HepG2 (cell line): ENCODE measurements at regions not wholly inside any gene's neighbourhood (a gene's known extent, or its start where the extent isn't known, plus 50 kb on each side); places are given as distances from the start of the nearest gene placed in this dataset.

Source experiments
- ATAC-seq: fragments of 200-7000 bp; cut with Tn5 transposase; 3 replicates; pipeline ENCODE4 v1.9.1; 2020; ENCODE audit warnings: mild to moderate bottlenecking, moderate library complexity
- BruUV-seq: library from RNA; stranded (reverse); fragments of 400-500 nt; replicated peaks from 2 replicates; lab custom pipeline; 2021; lab: Mats Ljungman, UMichigan
- CTCF ChIA-PET: fragments of 300-600 bp; formaldehyde crosslinking; extraction: SDS; loops from one replicate; lab custom pipeline; 2021; ENCODE audit warnings: low total read pairs, inconsistent platforms, low intra/inter-chr PET ratio; lab: Yijun Ruan, JAX
- POLR2A ChIA-PET: fragments of 350-600 bp; sonication (Branson Sonifier 250); formaldehyde crosslinking; loops from one replicate; lab custom pipeline; 2020; ENCODE audit warnings: antibody characterized with exemption, inconsistent platforms; lab: Yijun Ruan, JAX
- DNase-seq: peaks from one replicate; pipeline ENCODE4 v3.0.0-alpha.2; 2015; ENCODE audit warnings: low spot score
- FAIRE-seq: peaks from 3 replicates; lab custom pipeline; 2011; peaks lifted over from hg19 to GRCh38; lab: Jason Lieb, UNC
- H2AFZ ChIP-seq: one replicate; pipeline ENCODE4 v1.6.1; 2011; ENCODE audit warnings: low read length, inconsistent platforms
- H3K27ac ChIP-seq: fragments of 300-600 bp; 3 replicates; pipeline ENCODE4 v1.8.0; 2011; ENCODE audit warnings: mixed run types, mild to moderate bottlenecking, mixed read lengths, low read length, inconsistent platforms; ENCODE audit not compliant: insufficient read depth; ENCODE audit errors: extremely low read length
- H3K27me3 ChIP-seq, 2 experiments: fragments of 200-600 bp in 1 of 2; 2 replicates in 1 of 2; 3 replicates in 1 of 2; pipeline versions ENCODE4 v1.6.0 to v1.8.0; 2011; ENCODE audit warnings: low read length in 2 of 2, mild to moderate bottlenecking in 2 of 2, moderate library complexity in 2 of 2, inconsistent platforms in 1 of 2; ENCODE audit not compliant: insufficient read depth in 2 of 2, control insufficient read depth in 1 of 2
- H3K36me3 ChIP-seq, 2 experiments: fragments of 200-600 bp in 1 of 2; replicated peaks in 1 of 2; 2 replicates in 1 of 2; 3 replicates in 1 of 2; pipeline versions ENCODE4 v1.5.1 to v1.8.0; 2011; ENCODE audit warnings: low read length in 2 of 2, inconsistent platforms in 1 of 2; ENCODE audit not compliant: insufficient read depth in 2 of 2, control insufficient read depth in 1 of 2
- H3K4me1 ChIP-seq: 2 replicates; pipeline ENCODE4 v1.5.1; 2012; ENCODE audit warnings: low read length, inconsistent platforms; ENCODE audit not compliant: insufficient read depth
- H3K4me2 ChIP-seq: 2 replicates; pipeline ENCODE4 v1.6.0; 2011; ENCODE audit warnings: low read depth, low read length, inconsistent platforms
- H3K4me3 ChIP-seq, 3 experiments: fragments of 200-600 bp in 1 of 3; sonication (generic), shearing (Covaris generic) in 1 of 3; replicated peaks in 1 of 3; 2 replicates each; pipeline ENCODE4 v1.5.1; 2011 to 2016; ENCODE audit warnings: low read length in 3 of 3, inconsistent platforms in 2 of 3, low read depth in 2 of 3, mild to moderate bottlenecking in 2 of 3, control low read depth in 1 of 3, mixed read lengths in 1 of 3; ENCODE audit not compliant: insufficient read depth in 1 of 3
- H3K79me2 ChIP-seq: one replicate; pipeline ENCODE4 v1.6.1; 2011; ENCODE audit warnings: low read length, inconsistent platforms; ENCODE audit not compliant: insufficient read depth
- H3K9ac ChIP-seq: 2 replicates; pipeline ENCODE4 v1.6.0; 2011; ENCODE audit warnings: mild to moderate bottlenecking, low read depth, low read length, inconsistent platforms; ENCODE audit not compliant: insufficient read depth
- H3K9me3 ChIP-seq: 2 replicates; pipeline ENCODE4 v1.5.1; 2012; ENCODE audit warnings: mild to moderate bottlenecking, low read length
- H4K20me1 ChIP-seq: 2 replicates; pipeline ENCODE4 v1.6.0; 2011; ENCODE audit warnings: inconsistent platforms, mild to moderate bottlenecking, low read length, moderate library complexity; ENCODE audit not compliant: insufficient read depth
- GTF2F1 ChIP-seq: fragments of 150-350 bp; IDR thresholded peaks from 2 replicates; pipeline ENCODE4 v1.6.1; 2014; ENCODE audit warnings: low read length
- PAWR ChIP-seq: sonication (generic); formaldehyde crosslinking; IDR thresholded peaks from 2 replicates; pipeline ENCODE4 v1.4.0; 2020; ENCODE audit warnings: missing genetic modification reagents, mild to moderate bottlenecking, borderline replicate concordance
- REXO4 ChIP-seq: sonication (generic); formaldehyde crosslinking; IDR thresholded peaks from 2 replicates; pipeline ENCODE4 v1.8.0; 2022; ENCODE audit warnings: missing genetic modification reagents, mild to moderate bottlenecking, borderline replicate concordance
- TFDP1 ChIP-seq: IDR thresholded peaks from 2 replicates; pipeline ENCODE4 v1.6.1; 2016; ENCODE audit warnings: missing compliant biosample characterization, missing genetic modification reagents, borderline replicate concordance
- ZNF441 ChIP-seq: sonication (generic); formaldehyde crosslinking; IDR thresholded peaks from 2 replicates; pipeline ENCODE4 v1.7.0; 2021; ENCODE audit warnings: missing genetic modification reagents, borderline replicate concordance
- ZNF576 ChIP-seq: sonication (generic); formaldehyde crosslinking; IDR thresholded peaks from 2 replicates; pipeline ENCODE4 v1.4.0; 2020; ENCODE audit warnings: mild to moderate bottlenecking, missing genetic modification reagents
- WGBS: methylation state at CpG from one replicate; pipeline ENCODE4 v1.1.6; 2017; ENCODE audit warnings: low lambda C conversion rate; 5-methylcytosine and 5-hydroxymethylcytosine counted together
- in situ Hi-C: cut with HindIII; loops from 2 replicates; pipeline ENCODE4 v1.10.0; 2017; ENCODE audit warnings: low pct_unique_long_range_greater_than_20kb; ENCODE audit not compliant: extremely low pct_ligation_motif_present
- intact Hi-C: fragments of 100-400 bp; cut with micrococcal nuclease; formaldehyde crosslinking; loops from one replicate; pipeline ENCODE4 v1.10.0; 2022; ENCODE audit not compliant: unreplicated experiment

GRCh38 chr5:50921366-50922133 is 255.1 kb downstream of the PARP8 start:
- DNase-seq (no peak), FAIRE-seq (no peak), ATAC-seq (no peak)
- in situ Hi-C loops: no loop called here
- intact Hi-C loops: no loop called here
- 68% methylated on average over 10 of the region's 20 CpGs for WGBS
- H3K4me1 ChIP-seq: peaks cover 8% of the 10 kb centered on the region; the same call in 1 of the 2 replicates
- no peak overlapping the region for H3K4me3 ChIP-seq
- H3K4me2 ChIP-seq: no peak overlapping the region
- BruUV-seq: no TSS peak
- TF ChIP-seq ZNF576 (CRISPR knock-in tag): no peak
- no peak for TF ChIP-seq GTF2F1
- TF ChIP-seq REXO4 (CRISPR knock-in tag): no peak
- TF ChIP-seq TFDP1 (CRISPR knock-in tag): no peak
- TF ChIP-seq PAWR (CRISPR knock-in tag): no peak
- TF ChIP-seq ZNF441 (CRISPR knock-in tag): no peak
- no peaks in the 10 kb centered on the region for H3K27me3 ChIP-seq
- H3K79me2 ChIP-seq: no peaks in the 10 kb centered on the region
- ChIA-PET CTCF (no interaction called here), POLR2A (no interaction called here)
- H4K20me1 ChIP-seq: no peaks in the 10 kb centered on the region
- H3K9me3 ChIP-seq: no peaks in the 10 kb centered on the region
- H3K9ac ChIP-seq: no peak overlapping the region
- H2AFZ ChIP-seq: no peak overlapping the region
- H3K27ac ChIP-seq: no peak overlapping the region
- H3K36me3 ChIP-seq: no peaks in the 10 kb centered on the region
